GM12873 (cell line): ENCODE measurements at regions not wholly inside any gene's neighbourhood (a gene's known extent, or its start where the extent isn't known, plus 50 kb on each side); places are given as distances from the start of the nearest gene placed in this dataset.

Source experiments
- TF ChIP-seq, protein P1 (sequence below): IDR thresholded peaks from 2 replicates; pipeline ENCODE4 v1.5.1; 2012; ENCODE audit warnings: low read depth, mild to moderate bottlenecking, moderate library complexity, low read length, control low read depth; ENCODE audit not compliant: insufficient read depth; ENCODE audit errors: missing control alignments

DNA sequence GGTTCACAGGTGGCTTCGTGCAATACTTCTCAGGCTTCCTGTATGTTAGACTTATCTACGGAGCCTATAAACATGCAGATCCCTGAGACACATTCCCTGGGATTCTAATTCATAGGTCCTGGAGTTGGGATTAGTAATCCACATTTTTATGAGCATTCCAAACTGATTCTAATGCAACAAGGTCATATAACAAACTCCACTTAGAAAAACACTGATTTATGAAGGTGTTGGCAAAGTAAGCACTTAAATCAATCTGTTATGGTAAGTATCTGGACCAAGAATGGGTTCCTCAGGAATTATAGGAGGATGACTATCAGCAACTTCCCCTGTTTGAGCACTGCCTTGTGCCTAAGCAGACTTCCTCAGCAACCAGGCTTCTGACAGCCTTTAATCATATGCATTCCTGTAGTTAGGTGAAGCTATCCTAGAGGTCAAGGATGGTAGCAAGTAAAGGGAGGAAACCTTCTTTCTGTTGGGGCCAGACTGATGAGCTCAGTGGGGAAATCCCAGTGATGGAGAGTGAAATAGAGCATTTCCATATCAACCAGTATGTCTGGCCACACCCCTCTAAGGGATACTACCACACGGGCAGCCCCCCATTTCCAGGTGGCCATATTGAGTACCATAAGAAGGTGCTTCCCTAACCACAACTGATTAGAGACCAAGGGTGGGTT, 89.6 kb downstream of the RASSF10 start:
- TF ChIP-seq, protein P1, sequence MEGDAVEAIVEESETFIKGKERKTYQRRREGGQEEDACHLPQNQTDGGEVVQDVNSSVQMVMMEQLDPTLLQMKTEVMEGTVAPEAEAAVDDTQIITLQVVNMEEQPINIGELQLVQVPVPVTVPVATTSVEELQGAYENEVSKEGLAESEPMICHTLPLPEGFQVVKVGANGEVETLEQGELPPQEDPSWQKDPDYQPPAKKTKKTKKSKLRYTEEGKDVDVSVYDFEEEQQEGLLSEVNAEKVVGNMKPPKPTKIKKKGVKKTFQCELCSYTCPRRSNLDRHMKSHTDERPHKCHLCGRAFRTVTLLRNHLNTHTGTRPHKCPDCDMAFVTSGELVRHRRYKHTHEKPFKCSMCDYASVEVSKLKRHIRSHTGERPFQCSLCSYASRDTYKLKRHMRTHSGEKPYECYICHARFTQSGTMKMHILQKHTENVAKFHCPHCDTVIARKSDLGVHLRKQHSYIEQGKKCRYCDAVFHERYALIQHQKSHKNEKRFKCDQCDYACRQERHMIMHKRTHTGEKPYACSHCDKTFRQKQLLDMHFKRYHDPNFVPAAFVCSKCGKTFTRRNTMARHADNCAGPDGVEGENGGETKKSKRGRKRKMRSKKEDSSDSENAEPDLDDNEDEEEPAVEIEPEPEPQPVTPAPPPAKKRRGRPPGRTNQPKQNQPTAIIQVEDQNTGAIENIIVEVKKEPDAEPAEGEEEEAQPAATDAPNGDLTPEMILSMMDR = no peak

- TF ChIP-seq, protein P1 = no peak
These were observed 92.8 kb downstream of the RASSF10 start for GRCh38 chr11:13101644-13102512.

GRCh38 chr11:13102513-13102840, 93.4 kb downstream of the RASSF10 start:
- TF ChIP-seq, protein P1 = no peak

- TF ChIP-seq, protein P1 = no peak
These were observed 93.9 kb downstream of the RASSF10 start for GRCh38 chr11:13102865-13103539.

DNA sequence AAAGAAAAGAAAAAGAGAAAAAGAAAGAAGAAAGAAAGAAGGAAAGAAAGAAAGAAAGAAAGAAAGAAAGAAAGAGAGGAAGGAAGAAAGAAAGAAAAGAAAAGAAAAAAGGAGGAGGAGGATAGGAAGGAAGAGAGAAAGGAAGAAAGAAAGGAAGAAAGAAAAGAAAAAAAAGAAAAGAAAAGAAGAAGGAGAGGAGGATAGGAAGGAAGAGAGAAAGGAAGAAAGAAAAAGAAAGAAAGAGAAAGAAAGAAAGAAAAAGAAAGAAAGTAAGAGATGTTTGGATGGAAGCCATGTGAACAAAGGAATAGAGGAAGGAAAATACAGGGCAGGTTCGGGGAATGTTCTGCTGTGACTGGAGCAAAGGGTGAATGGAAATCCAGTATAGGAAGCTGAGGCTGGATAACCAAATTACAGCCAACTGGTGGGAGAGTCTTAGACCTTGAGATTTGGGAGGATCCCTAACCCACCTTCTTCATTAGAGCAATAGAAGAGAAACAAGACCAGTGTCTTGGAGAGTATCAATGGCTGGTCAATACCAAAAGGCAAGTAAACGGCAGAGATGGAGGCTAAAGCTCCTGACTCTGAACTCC, 94.9 kb downstream of the RASSF10 start:
- TF ChIP-seq, protein P1 = no peak

- TF ChIP-seq, protein P1 = no peak
These were observed 95.6 kb downstream of the RASSF10 start for GRCh38 chr11:13104619-13105236.
